Activated CD4-positive, alpha-beta memory T cell treated with anti-CD3 and anti-CD28 coated beads, Interleukin-2, amount 10 ng/mL, durations not matched to agents 7 days and 5 days (primary cell): ENCODE measurements at regions not wholly inside any gene's neighbourhood (a gene's known extent, or its start where the extent isn't known, plus 50 kb on each side); places are given as distances from the start of the nearest gene placed in this dataset.

Experiments
- CTCF ChIA-PET: fragments of 350-600 bp; sonication (Branson Sonifier 250); formaldehyde crosslinking; loops from one replicate; lab custom pipeline; 2021; ENCODE audit warnings: antibody characterized with exemption, inconsistent platforms; lab: Charles Lee
- POLR2A ChIA-PET: fragments of 350-600 bp; sonication (Branson Sonifier 250); formaldehyde crosslinking; loops from one replicate; lab custom pipeline; 2021; ENCODE audit warnings: antibody characterized with exemption; lab: Charles Lee
- DNase-seq: peaks from one replicate; pipeline ENCODE4 v3.0.0-alpha.2; 2020
- H3K27ac Mint-ChIP-seq: one replicate; pipeline ENCODE4 v1.8.0; 2021; ENCODE audit warnings: mild to moderate bottlenecking, mixed read lengths
- H3K27me3 Mint-ChIP-seq: one replicate; pipeline ENCODE4 v1.8.0; 2021; ENCODE audit warnings: mixed read lengths
- H3K36me3 Mint-ChIP-seq: one replicate; pipeline ENCODE4 v1.8.0; 2021; ENCODE audit warnings: low read depth, mixed read lengths
- H3K4me1 Mint-ChIP-seq: one replicate; pipeline ENCODE4 v1.8.0; 2021; ENCODE audit warnings: mixed read lengths
- H3K4me3 Mint-ChIP-seq: one replicate; pipeline ENCODE4 v1.8.0; 2021; ENCODE audit warnings: mild to moderate bottlenecking, mixed read lengths
- H3K9me3 Mint-ChIP-seq: one replicate; pipeline ENCODE4 v1.8.0; 2021; ENCODE audit warnings: mixed read lengths

- CTCF ChIA-PET: interaction anchor here (0.7 to 1.4 kb wide), 3 partner anchors 26 to 1874 kb away, joined by 3 to 4 read pairs (median 4); no protein-coding TSS in a partner anchor
- Mint-ChIP-seq H3K27me3 (peaks cover 52% of the 10 kb centered on the region), H3K9me3 (no peaks in the 10 kb centered on the region), H3K4me1 (peaks cover 6% of the 10 kb centered on the region), H3K36me3 (no peaks in the 10 kb centered on the region), H3K4me3 (no peak overlapping the region), H3K27ac (no peak overlapping the region)
- DNase-seq: no peak
- POLR2A ChIA-PET: no interaction called here
Observed at GRCh38 chr3:182686033-182686886, 107.0 kb upstream of the ATP11B start.

- no peaks in the 10 kb centered on the region for H3K4me1 Mint-ChIP-seq
- no peak for DNase-seq
- H3K4me3 Mint-ChIP-seq: no peak overlapping the region
- POLR2A ChIA-PET: no interaction called here
- no peak overlapping the region for H3K27ac Mint-ChIP-seq
- CTCF ChIA-PET: no interaction called here
- H3K36me3 Mint-ChIP-seq: no peaks in the 10 kb centered on the region
- peaks cover 38% of the 10 kb centered on the region for H3K27me3 Mint-ChIP-seq
- H3K9me3 Mint-ChIP-seq: no peaks in the 10 kb centered on the region
Observed at GRCh38 chr3:182690172-182690571, 103.1 kb upstream of the ATP11B start.

GRCh38 chr3:182692021-182692420 lies 101.3 kb upstream of the ATP11B start:
- Mint-ChIP-seq H3K27me3 (peaks cover 26% of the 10 kb centered on the region), H3K4me3 (no peak overlapping the region), H3K4me1 (no peaks in the 10 kb centered on the region), H3K9me3 (no peaks in the 10 kb centered on the region), H3K36me3 (no peaks in the 10 kb centered on the region), H3K27ac (no peak overlapping the region)
- DNase-seq: no peak
- ChIA-PET CTCF (interaction anchor here (0.7 to 1.2 kb wide), 2 partner anchors 9 to 1358 kb away, joined by 3 read pairs; no protein-coding TSS in a partner anchor), POLR2A (no interaction called here)

- Mint-ChIP-seq H3K27me3 (peaks cover 20% of the 10 kb centered on the region), H3K36me3 (no peaks in the 10 kb centered on the region), H3K9me3 (no peaks in the 10 kb centered on the region), H3K4me1 (no peaks in the 10 kb centered on the region), H3K27ac (no peak overlapping the region), H3K4me3 (no peak overlapping the region)
- ChIA-PET CTCF (interaction anchor here (1.2 kb wide), 1 partner anchor 10 kb away, joined by 3 read pairs; no protein-coding TSS in a partner anchor), POLR2A (no interaction called here)
- no peak for DNase-seq
Observed at GRCh38 chr3:182692695-182693094, 100.6 kb upstream of the ATP11B start.

- Mint-ChIP-seq H3K27me3 (peaks cover 18% of the 10 kb centered on the region), H3K36me3 (no peaks in the 10 kb centered on the region), H3K4me1 (no peaks in the 10 kb centered on the region), H3K9me3 (no peaks in the 10 kb centered on the region), H3K27ac (no peak overlapping the region), H3K4me3 (no peak overlapping the region)
- no peak for DNase-seq
- ChIA-PET CTCF (interaction anchor here (1.1 to 1.4 kb wide), 2 partner anchors 10 to 17 kb away, joined by 3 to 4 read pairs; no protein-coding TSS in a partner anchor), POLR2A (no interaction called here)
Observed at GRCh38 chr3:182693723-182694122, 99.6 kb upstream of the ATP11B start.

GRCh38 chr3:182696916-182697315 lies 96.4 kb upstream of the ATP11B start:
- Mint-ChIP-seq H3K27me3 (peaks cover 12% of the 10 kb centered on the region), H3K4me3 (no peak overlapping the region), H3K9me3 (no peaks in the 10 kb centered on the region), H3K36me3 (no peaks in the 10 kb centered on the region), H3K27ac (no peak overlapping the region), H3K4me1 (no peaks in the 10 kb centered on the region)
- DNase-seq: no peak
- ChIA-PET POLR2A (no interaction called here), CTCF (interaction anchor here (0.7 to 2.9 kb wide), 3 partner anchors 13 to 988 kb away, joined by 3 to 14 read pairs (median 4); no protein-coding TSS in a partner anchor)

GRCh38 chr3:182697345-182697919 lies 95.9 kb upstream of the ATP11B start:
- POLR2A ChIA-PET: no interaction called here
- H3K4me3 Mint-ChIP-seq: no peak overlapping the region
- H3K4me1 Mint-ChIP-seq: no peaks in the 10 kb centered on the region
- DNase-seq: no peak
- no peaks in the 10 kb centered on the region for H3K9me3 Mint-ChIP-seq
- H3K36me3 Mint-ChIP-seq: no peaks in the 10 kb centered on the region
- H3K27ac Mint-ChIP-seq: no peak overlapping the region
- CTCF ChIA-PET: interaction anchor here (1.2 to 2.9 kb wide), 2 partner anchors 14 to 22 kb away, joined by 3 to 14 read pairs; no protein-coding TSS in a partner anchor
- H3K27me3 Mint-ChIP-seq: peaks cover 14% of the 10 kb centered on the region

- peaks cover 16% of the 10 kb centered on the region for H3K27me3 Mint-ChIP-seq
- no peaks in the 10 kb centered on the region for H3K4me1 Mint-ChIP-seq
- POLR2A ChIA-PET: no interaction called here
- DNase-seq: no peak
- H3K9me3 Mint-ChIP-seq: no peaks in the 10 kb centered on the region
- no peak overlapping the region for H3K27ac Mint-ChIP-seq
- H3K36me3 Mint-ChIP-seq: no peaks in the 10 kb centered on the region
- no peak overlapping the region for H3K4me3 Mint-ChIP-seq
- CTCF ChIA-PET: interaction anchor here (0.6 to 1.4 kb wide), 2 partner anchors 12 to 15 kb away, joined by 3 read pairs; no protein-coding TSS in a partner anchor
Observed at GRCh38 chr3:182698078-182698477, 95.2 kb upstream of the ATP11B start.

GRCh38 chr3:182699550-182700170 lies 93.6 kb upstream of the ATP11B start:
- Mint-ChIP-seq H3K4me1 (no peaks in the 10 kb centered on the region), H3K36me3 (no peaks in the 10 kb centered on the region), H3K27ac (no peak overlapping the region), H3K4me3 (no peak overlapping the region), H3K9me3 (no peaks in the 10 kb centered on the region), H3K27me3 (peaks cover 19% of the 10 kb centered on the region)
- no peak for DNase-seq
- ChIA-PET POLR2A (no interaction called here), CTCF (interaction anchor here (1.4 kb wide), 2 partner anchors 17 kb away, joined by 3 read pairs; no protein-coding TSS in a partner anchor)

- no peak for DNase-seq
- POLR2A ChIA-PET: no interaction called here
- H3K4me1 Mint-ChIP-seq: no peaks in the 10 kb centered on the region
- CTCF ChIA-PET: interaction anchor here (2.4 kb wide), 1 partner anchor 12 kb away, joined by 7 read pairs; no protein-coding TSS in a partner anchor
- no peak overlapping the region for H3K4me3 Mint-ChIP-seq
- H3K27ac Mint-ChIP-seq: no peak overlapping the region
- no peaks in the 10 kb centered on the region for H3K36me3 Mint-ChIP-seq
- H3K9me3 Mint-ChIP-seq: no peaks in the 10 kb centered on the region
- peaks cover 18% of the 10 kb centered on the region for H3K27me3 Mint-ChIP-seq
Observed at GRCh38 chr3:182702216-182702615, 91.1 kb upstream of the ATP11B start.

GRCh38 chr3:182703233-182703632 lies 90.1 kb upstream of the ATP11B start:
- H3K27ac Mint-ChIP-seq: no peak overlapping the region

GRCh38 chr3:182704926-182705325 lies 88.4 kb upstream of the ATP11B start:
- H3K4me1 Mint-ChIP-seq: no peaks in the 10 kb centered on the region
- DNase-seq: no peak
- H3K9me3 Mint-ChIP-seq: no peaks in the 10 kb centered on the region
- ChIA-PET POLR2A (no interaction called here), CTCF (interaction anchor here (1.1 kb wide), 1 partner anchor 11 kb away, joined by 4 read pairs; no protein-coding TSS in a partner anchor)
- peaks cover 22% of the 10 kb centered on the region for H3K27me3 Mint-ChIP-seq
- no peak overlapping the region for H3K27ac Mint-ChIP-seq
- no peaks in the 10 kb centered on the region for H3K36me3 Mint-ChIP-seq
- H3K4me3 Mint-ChIP-seq: no peak overlapping the region

More at GRCh38 chr3:182703233-182703632, 90.1 kb upstream of the ATP11B start:
- no peak for DNase-seq
- Mint-ChIP-seq H3K27me3 (peaks cover 20% of the 10 kb centered on the region), H3K4me3 (no peak overlapping the region), H3K4me1 (no peaks in the 10 kb centered on the region), H3K36me3 (no peaks in the 10 kb centered on the region), H3K9me3 (no peaks in the 10 kb centered on the region)
- ChIA-PET POLR2A (no interaction called here), CTCF (interaction anchor here (0.7 to 2.4 kb wide), 3 partner anchors 10 to 117 kb away, joined by 3 to 7 read pairs (median 3); no protein-coding TSS in a partner anchor)
